ENCODE measurements at regions not wholly inside any gene's neighbourhood (a gene's known extent, or its start where the extent isn't known, plus 50 kb on each side); places are given as distances from the start of the nearest gene placed in this dataset.
A peak's percentile ranks its signal among the peaks of the same experiment; 100 is the strongest.
"Not testable (repeated sequence)": the region's sequence is repeated elsewhere in the genome, so short reads cannot be mapped to it uniquely, and the experiment has no call there.

DNA sequence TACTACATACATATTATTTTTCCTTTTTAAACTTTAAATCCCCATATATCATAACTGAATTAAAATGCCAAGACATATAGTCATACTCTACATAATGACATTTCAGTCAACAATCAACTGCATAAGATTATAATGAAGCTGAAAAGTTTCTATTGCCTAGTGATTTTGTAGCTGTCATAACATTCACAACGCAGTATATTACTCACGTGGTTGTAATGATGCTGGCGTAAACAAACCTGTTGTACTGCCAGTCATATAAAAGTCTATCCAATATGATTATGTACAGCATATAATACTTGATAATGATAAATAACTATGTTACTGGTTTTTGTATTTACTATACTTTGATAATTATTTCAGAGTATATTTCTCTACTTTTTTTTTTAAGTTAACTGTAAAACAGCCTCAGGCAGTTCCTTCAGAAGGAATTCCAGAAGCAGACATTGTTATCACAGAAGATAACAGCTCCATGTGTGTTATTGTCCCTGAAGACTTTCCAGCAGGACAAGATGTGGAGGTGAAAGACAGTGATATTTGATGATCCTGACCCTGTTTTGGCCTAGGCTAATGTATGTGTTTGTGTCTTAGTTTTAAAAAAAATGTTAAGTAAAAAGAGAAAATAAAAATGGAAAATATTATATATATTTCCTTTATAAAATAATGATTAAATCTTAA, 443.4 kb upstream of the UBE2E2 start:
- DNase-seq (ENCODE audit: low read depth): no peak

DNA sequence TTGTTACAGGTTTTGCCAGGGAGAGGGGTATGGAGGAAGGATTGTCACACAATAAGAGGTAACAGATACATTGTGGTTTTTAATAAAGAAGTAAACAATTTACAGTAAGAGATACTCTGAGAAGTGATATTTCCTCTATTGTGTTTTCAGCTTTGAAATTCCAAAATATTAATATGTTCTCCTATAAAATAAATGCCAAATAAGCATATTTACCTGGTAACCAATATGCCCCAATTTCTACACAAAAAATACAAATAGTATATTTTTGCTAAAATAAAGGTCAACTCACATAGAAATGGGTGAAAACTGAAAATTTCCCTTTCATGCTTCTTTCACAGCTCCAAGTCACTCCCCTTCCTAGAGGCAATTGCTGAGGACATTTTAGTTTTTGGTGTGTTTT, 437.4 kb upstream of the UBE2E2 start:
- DNase-seq (ENCODE audit: low read depth): no peak

DNA sequence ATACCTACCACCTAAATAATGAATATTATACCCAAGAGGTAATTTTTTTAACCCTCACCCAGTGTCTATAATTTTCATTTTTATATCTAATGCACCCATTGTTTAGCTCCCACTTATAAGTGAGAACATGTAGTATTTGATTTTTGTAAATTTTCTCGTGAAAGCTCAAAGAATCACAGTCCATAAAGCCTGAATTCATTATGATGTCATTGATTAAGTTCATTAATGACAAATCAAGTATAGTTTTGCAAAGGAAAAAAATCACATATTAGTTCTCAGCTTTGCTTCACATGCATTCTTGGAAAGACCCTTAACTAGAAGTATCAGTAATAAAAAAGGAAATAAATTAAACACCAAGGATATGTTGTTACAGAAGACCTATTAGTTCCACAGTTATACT, 425.3 kb upstream of the UBE2E2 start:
- no peak for DNase-seq (ENCODE audit: low read depth)

DNA sequence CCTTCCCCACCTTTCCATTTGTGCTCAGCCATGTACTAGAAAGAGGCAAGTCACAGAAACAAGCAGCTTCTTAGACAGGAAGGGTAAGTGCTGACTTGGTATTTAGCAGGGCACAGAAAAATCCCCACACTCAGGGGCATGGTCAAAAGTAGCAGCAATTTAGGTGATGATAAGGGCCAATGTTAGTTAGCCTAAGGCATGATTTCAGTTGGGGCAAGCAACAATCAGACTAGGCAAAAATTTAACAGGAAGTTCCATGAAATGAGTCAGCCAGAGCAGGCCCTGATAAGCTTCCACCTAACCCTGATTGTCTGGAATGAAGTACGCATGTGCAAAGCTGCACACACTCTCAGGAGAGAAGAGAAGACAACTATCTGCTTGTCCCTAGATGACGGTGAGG, 423.4 kb upstream of the UBE2E2 start:
- no peak for DNase-seq (ENCODE audit: low read depth)

DNA sequence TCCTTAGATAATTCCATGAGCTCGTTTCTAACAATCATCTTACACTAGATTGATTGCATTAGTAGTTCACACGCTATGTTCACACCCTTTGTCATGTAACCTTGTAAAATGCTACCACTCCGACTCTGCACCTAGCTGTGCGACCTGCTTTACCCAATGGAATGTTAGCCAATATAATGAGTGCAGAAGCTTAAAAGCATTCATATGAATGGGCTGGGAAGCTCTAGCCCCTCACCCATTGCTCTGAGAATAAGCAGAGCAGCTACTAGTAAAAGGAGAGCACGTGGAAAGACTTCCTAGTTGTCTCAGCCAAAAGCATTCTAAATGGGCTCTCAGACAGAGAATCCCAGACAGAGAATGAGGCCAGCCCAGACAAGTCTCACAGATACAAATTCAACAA, 410.6 kb upstream of the UBE2E2 start:
- no peak for DNase-seq (ENCODE audit: low read depth)

DNA sequence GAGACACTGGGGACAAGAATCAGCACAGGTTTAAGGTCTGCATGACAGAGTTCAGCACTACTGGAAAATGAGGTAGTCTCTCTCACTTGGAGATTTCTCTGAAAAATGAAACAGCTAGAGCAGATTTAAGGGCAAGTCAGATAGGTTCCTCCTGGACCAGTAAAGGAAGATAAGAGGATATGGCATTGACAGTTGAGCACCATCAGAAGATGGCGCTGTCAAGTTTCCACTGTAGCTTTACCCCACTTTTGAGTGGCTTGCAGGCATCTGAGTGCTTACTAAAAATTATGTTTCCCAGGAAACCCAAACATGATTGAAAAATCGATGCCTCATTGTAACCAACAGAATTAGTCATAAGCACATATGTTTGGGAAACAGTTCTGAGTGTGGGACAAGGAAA, 407.2 kb upstream of the UBE2E2 start:
- DNase-seq (ENCODE audit: low read depth): no peak

DNA sequence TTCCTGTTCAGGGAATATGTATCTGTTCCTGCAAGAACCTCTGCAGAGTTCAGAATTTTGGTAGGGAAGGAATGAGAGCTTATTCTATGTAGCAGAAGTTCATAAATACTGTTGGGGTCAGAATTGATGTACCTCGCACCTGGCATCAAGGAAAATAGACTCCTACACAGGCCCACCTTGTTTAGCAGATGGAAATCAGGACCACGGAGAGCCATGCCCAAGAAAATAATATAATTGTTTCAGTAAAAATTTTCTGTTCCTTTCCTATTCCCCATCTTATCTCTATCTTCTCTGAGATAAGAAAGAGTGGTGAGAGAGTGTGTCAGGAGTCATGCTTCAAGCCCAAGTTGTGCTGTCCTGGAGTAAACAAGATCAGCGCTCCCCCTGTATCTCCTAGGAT, 404.7 kb upstream of the UBE2E2 start:
- DNase-seq (ENCODE audit: low read depth): no peak

DNA sequence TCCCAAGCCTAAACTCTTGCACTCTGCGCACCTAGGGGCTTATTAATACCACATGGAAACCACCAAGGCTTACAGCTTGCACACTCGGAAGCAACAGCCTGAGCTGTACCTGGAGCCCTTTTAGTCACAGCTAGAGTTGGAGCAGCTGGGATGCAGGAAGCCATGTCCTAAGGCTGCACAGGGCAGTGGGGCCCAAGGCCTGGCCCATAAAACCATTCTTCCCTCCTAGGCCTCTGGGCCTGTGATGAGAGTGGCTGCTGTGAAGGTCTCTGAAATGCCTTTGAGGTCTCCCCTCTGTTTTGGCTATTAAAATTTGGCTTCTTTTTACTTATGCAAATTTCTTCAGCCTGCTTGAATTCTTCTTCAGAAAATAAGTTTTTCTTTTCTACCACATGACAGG, 383.9 kb upstream of the UBE2E2 start:
- no peak for DNase-seq (ENCODE audit: low read depth)

DNA sequence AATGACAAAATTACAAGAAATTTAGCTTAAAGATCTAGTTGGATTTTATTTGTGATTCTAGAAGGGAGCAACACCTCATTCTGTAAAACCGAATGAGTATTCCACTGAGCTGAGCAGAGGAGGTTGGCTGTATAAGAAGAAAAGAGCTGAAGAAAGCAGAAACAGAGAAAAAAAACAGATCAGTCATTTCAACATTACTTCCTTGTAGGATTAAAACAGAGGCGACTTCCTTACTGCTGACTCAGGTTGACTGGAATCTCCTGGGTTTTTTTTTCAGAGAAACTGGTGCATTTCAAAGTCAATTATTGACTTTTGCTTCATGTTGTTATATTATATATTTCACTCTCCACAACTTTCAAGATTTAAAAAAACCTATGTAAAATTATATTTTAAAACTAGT, 368.1 kb upstream of the UBE2E2 start:
- peak; percentile 12 for DNase-seq (ENCODE audit: low read depth)

DNA sequence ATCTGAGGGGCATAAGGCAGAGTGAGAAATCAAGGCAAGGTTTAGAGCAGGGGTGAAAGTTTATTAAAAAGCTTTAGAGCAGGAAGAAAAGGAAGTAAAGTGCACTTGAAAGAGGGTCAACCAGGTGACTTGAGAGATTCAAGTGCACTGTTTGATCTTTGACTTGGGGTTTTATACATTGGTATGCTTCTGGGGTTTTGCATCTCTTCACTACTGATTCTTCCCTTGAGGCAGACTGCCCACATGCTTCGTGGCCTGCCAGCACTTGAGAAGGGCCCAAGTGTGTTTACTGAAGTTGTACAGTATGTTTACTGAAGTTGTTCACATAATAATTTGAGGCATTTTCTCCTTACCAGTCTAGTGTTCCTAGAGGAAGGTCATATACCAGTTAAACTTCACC, 367.0 kb upstream of the UBE2E2 start:
- DNase-seq (ENCODE audit: low read depth): no peak

DNA sequence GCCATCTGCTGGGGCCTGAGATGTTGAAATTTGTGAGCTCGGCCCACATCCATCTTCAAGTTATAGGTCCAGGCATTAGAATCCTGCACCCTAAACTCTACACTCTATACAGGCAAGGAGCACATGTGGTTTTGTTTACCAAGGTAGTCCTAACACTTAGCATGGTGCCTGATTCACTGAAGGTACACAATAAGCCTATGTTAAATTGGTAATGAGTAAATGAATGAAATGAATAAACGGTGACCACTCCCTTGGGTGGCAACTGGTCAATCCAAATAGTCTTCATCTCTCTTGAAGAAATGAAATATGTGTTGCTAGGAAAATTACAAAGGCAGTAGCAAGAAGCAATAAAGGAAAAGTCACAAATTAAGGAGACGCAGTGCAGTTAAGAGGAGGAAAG, 359.3 kb upstream of the UBE2E2 start:
- no peak for DNase-seq (ENCODE audit: low read depth)

DNA sequence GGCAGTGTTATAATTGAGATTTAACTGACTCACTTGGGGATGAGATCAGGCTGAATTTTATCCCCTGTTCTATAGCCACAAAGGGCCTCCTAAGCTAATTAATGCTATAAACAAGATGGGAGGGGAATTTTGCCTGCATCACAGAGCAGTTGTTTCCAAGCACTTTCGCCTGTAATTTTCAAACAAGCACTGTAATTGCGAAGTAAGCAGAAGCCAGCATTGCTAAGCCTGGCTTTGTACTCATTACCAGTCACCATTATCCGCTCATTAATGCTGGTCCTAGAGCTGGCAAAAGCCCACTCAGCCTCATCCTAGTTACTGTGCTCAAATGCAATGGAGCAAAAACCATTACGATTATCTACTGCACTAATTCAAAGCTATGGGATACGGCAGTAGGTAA, 356.6 kb upstream of the UBE2E2 start:
- no peak for DNase-seq (ENCODE audit: low read depth)

DNA sequence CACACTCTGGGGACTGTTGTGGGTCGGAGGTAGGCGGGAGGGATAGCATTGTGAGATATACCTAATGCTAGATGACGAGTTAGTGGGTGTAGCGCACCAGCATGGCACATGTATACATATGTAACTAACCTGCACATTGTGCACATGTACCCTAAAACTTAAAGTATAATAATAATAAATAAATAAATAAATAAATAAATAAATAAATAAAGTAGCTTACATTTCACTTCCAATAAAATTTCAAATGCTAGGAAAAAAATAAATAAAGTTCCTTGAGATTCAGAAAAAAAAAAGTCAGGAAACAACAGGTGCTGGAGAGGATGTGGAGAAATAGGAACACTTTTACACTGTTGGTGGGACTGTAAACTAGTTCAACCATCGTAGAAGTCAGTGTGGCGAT, 353.5 kb upstream of the UBE2E2 start:
- not testable (repeated sequence) for DNase-seq (ENCODE audit: low read depth)

DNA sequence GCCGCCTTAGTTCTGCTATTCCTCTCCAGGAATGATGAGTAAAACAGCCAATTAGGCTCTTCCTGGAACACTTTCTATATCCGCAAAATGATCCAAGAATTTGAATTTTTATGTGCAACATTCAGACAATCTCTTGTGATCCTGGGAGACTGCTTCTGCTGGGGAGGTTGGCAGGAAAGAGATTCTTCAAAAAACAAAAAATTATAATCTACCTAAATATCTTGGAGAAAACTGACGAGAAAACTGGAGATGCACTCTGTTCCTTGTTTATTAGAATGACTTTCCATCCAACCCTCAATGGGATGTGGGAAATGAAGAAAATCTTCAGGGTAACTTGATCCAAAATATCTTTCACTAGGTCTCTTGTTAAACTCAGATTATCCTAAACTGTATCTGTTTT, 346.3 kb upstream of the UBE2E2 start:
- DNase-seq (ENCODE audit: low read depth): no peak

DNA sequence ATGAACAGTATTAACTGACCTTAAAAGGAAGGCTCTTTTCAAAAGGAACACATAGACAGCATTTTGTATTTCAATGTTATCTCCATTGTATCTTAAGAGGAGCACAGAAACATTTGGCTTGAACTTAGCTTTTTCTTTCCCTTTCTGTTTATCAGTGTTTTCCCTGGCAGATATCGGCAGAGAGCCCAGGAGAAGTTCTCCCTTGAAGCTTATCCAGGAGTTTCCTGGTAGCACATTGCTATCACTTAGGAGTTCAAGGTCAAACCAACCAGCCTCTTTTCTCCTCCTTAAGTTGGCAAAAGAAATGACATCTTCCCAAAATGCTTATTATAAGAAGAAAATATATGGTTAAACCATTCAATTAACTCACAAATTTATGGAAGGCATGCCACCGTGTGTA, 344.6 kb upstream of the UBE2E2 start:
- DNase-seq (ENCODE audit: low read depth): no peak

DNA sequence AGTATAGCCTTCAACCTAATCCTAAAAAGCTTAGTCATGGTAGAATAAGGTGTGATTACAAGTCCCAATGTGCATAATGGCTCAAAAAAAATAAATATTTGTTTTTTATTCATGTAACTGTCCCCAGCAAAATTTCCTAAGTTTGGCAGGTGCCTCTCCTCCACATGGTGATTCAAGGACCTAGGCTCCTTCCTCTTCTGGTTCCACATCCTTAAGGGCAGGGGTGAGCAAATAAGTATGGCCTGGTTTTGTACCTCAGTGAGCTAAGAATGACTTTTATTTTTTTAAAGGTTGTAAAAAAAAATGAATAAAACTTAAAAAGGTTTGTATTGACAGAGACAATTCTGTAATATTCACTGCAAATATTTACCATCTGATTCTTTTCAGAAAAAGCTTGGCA, 343.5 kb upstream of the UBE2E2 start:
- no peak for DNase-seq (ENCODE audit: low read depth)

DNA sequence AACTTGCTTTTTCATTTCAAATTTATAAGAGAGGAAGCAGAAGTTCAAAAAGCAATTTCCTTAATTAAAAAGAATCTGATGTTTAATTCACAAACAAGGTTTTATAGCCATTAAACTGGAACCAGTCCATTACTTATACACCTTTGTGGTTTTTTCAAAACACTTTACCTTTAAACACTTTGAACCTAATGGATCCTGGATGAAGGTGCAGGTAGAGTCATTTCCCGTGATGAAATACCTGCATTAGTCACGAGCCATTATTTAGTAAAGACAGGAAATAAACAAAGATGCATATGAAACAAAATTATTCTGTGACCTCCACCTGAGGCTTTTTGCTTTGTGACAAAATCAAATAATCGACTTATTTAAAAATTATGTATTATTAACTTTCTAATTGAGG, 341.7 kb upstream of the UBE2E2 start:
- no peak for DNase-seq (ENCODE audit: low read depth)

DNA sequence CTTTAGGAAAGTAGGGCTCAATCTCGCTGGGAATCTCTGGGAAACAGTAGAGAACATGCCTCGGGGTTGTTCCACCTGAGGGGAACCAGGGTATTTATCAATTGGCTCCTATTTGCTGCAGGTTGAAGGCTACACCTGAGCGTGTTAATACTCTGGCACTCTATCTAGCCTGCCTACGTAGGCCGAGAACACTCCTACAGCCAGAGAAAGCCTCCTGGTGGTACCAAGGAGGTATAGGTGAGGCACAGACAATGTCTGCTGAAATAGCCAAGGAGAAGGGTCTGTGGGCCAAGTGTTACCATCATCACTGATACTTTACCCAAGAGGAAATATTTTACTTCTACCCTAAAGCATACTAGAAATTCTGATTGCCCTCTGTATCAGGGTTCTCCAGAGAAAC, 341.0 kb upstream of the UBE2E2 start:
- DNase-seq (ENCODE audit: low read depth): no peak

DNA sequence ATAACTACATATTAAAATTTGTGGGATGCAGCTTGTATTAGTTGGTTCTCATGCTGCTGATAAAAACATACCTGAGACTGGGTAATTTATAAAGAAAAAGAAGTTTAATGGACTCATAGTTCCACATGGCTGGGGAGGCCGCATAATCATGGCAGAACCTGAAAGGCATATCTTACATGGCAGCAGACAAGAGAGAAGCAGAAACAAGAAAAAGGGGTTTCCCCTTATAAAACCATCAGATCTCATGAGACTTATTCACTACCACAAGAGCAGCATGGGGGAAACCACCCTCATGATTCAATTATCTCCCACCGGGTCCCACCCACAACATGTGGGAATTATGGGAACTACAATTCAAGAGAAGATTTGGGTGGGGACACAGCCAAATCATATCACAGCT, 320.3 kb upstream of the UBE2E2 start:
- DNase-seq (ENCODE audit: low read depth): not testable (repeated sequence)

DNA sequence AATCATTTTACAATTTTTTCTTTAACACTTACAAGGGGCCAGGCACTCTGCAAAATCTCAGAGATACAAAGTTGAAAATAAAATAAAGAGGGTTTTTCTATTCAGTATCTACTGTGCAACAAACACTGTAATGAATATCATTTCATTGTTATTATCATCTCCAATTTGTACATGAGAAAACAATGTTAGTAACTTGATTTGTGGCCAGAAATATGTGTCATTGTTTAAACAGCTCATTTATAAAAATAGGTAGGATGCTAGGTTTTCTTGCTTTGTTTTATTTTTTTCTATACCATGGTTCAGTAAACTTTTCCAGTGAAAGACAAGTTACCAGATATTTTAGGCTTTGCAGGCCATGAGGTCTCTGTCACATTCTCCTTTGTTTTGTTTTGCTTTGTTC, 318.1 kb upstream of the UBE2E2 start:
- DNase-seq (ENCODE audit: low read depth): no peak

DNA sequence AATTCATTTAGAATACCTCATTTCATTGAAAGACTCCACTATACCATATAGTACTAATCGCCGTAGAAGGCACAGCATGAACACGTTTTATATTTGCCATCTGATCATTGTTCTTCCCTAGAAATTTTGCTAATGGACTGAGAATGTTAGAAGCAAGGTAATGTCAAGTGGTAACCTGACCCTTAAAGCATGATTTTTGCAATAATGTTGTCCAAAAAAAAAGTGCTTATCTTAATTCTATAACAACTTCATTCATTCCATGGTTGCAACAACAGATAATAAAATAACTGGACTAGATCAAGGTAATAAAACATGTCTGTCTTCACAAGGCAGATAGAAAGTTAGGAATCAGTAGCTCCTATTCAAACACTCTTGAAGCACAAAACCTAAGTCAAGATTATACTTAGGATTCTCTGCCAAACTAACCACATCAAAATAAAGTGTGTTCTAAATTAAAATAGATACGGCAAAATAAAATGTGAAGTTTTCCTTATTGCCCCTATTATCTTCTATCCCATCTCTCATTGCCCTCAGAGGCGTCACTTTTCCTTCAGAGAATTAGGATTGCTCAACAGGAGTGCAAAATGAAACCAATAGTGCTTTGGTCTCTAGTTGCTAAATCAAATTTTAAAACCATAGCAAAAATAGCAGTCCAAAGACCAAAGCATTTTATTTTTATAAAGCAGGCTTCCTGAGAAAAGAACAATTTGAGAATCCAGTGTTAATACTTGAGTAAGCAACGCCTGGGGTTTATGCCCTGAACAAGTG, 317.4 kb upstream of the UBE2E2 start:
- no peak for DNase-seq (ENCODE audit: low read depth)

DNA sequence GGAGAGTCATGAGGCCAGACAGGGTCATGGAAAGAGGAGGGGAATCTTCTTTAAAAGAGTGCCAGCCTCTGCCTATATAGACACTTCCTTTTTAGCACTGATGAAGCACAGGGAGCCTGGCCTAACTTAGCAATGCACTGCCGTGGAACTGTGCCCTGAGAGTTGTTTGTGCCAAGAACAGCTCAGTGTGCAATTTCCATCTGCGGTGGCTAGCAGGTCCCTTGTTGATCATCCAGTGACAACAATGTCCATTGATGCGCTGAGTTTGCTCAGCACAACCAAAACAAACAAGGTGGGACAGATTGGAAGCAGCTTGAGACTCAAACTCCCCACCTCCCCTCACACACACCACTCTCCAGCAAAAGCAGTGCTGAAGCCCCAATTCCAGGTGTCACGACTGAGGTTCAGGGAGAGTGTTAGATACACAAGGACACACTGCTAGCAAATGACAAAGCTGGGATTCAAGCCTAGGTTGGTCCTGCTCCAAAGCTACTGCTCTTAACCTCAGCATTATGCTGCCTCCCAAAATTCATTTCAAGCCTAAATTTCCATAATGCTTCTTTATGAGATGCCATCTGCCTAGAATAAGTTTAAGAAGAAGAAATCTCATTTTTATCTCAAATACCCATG, 316.6 kb upstream of the UBE2E2 start:
- DNase-seq (ENCODE audit: low read depth): no peak

DNA sequence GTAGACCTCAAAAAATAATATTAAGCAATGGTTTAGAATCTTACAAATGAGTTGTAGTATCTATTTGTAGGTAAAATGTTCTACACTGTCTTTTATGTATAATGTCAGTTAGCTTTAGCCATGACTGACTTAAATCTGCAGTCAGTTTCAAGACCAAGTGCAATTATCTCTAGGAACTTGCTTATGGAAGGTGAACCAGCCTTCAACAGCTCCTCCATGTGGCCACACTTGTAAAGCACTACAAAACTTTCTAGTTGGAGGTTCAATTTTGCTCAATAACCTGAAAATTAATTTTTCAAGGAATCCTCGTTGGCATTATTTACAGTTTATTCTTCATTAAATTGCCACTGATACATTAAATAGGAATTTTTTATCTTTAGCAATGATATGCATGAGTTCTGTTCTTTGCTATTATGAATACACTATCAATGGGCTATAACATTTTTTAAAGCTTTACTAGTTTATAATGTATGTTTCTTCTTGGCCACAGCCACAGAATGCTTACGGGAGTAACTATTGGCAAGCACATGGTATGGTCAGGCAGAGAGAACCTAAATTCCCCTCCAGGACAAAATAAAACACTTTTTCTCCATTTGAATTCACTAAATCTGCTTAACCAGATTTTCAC, 315.3 kb upstream of the UBE2E2 start:
- DNase-seq (ENCODE audit: low read depth): no peak
